Stimulated activated naive B cell treated with anti-CD40 and anti-IgM and Interleukin-4, amounts not matched to agents 10 μg/mL and 1 μg/mL and 100 μg/mL, for 72 hours (primary cell): ENCODE measurements at regions not wholly inside any gene's neighbourhood (a gene's known extent, or its start where the extent isn't known, plus 50 kb on each side); places are given as distances from the start of the nearest gene placed in this dataset.

Source experiments
- ATAC-seq, 2 donors: fragments of 150-1000 bp; cut with Tn5 transposase; replicated peaks; 2 replicates each; pipeline ENCODE4 v1.10.0; 2021; ENCODE audit warnings: moderate library complexity in 1 of 2
- DNase-seq: peaks from one replicate; pipeline ENCODE4 v3.0.0; 2021
- H3K27ac Mint-ChIP-seq: one replicate; pipeline ENCODE4 v1.8.0; 2022; ENCODE audit warnings: mild to moderate bottlenecking, mixed read lengths
- H3K27me3 Mint-ChIP-seq, 2 donors: one replicate each; pipeline ENCODE4 v1.8.0; 2022; ENCODE audit warnings: mixed read lengths in 2 of 2
- H3K36me3 Mint-ChIP-seq, 2 donors: one replicate each; pipeline ENCODE4 v1.8.0; 2022; ENCODE audit warnings: mixed read lengths in 2 of 2, mild to moderate bottlenecking in 1 of 2
- H3K4me1 Mint-ChIP-seq, 2 donors: one replicate each; pipeline ENCODE4 v1.8.0; 2022; ENCODE audit warnings: mixed read lengths in 2 of 2, mild to moderate bottlenecking in 1 of 2
- H3K4me3 Mint-ChIP-seq, 2 donors: one replicate each; pipeline ENCODE4 v1.8.0; 2022; ENCODE audit warnings: mild to moderate bottlenecking in 2 of 2, mixed read lengths in 2 of 2, moderate library complexity in 1 of 2
- H3K9me3 Mint-ChIP-seq, 2 donors: one replicate each; pipeline ENCODE4 v1.8.0; 2022; ENCODE audit warnings: mixed read lengths in 2 of 2, mild to moderate bottlenecking in 1 of 2

- DNase-seq (no peak), ATAC-seq (no peak)
- Mint-ChIP-seq H3K4me1 (no peaks in the 10 kb centered on the region), H3K27ac (no peak overlapping the region), H3K9me3 (no peaks in the 10 kb centered on the region), H3K27me3 (no peaks in the 10 kb centered on the region), H3K36me3 (no peaks in the 10 kb centered on the region), H3K4me3 (no peak overlapping the region)
These were observed 812.7 kb upstream of the MIR17HG start for GRCh38 chr13:90534617-90535370.

- Mint-ChIP-seq H3K4me1 (no peaks in the 10 kb centered on the region), H3K27ac (no peak overlapping the region), H3K9me3 (no peaks in the 10 kb centered on the region), H3K36me3 (no peaks in the 10 kb centered on the region), H3K27me3 (no peaks in the 10 kb centered on the region), H3K4me3 (no peak overlapping the region)
- ATAC-seq: no peak
- DNase-seq: no peak
These were observed 812.1 kb upstream of the MIR17HG start for GRCh38 chr13:90535421-90535820.

GRCh38 chr13:90538063-90538462 is 809.4 kb upstream of the MIR17HG start:
- ATAC-seq (no peak), DNase-seq (no peak)
- no peaks in the 10 kb centered on the region for H3K36me3 Mint-ChIP-seq
- H3K9me3 Mint-ChIP-seq: no peaks in the 10 kb centered on the region
- H3K27me3 Mint-ChIP-seq: no peaks in the 10 kb centered on the region
- no peak overlapping the region for H3K27ac Mint-ChIP-seq
- no peak overlapping the region for H3K4me3 Mint-ChIP-seq
- no peaks in the 10 kb centered on the region for H3K4me1 Mint-ChIP-seq

- Mint-ChIP-seq H3K36me3 (no peaks in the 10 kb centered on the region), H3K4me1 (no peaks in the 10 kb centered on the region), H3K27ac (no peak overlapping the region), H3K9me3 (peaks cover 4 to 7% of the 10 kb centered on the region in 2 donors), H3K27me3 (no peaks in the 10 kb centered on the region), H3K4me3 (no peak overlapping the region)
- DNase-seq (no peak), ATAC-seq (no peak)
These were observed 806.1 kb upstream of the MIR17HG start for GRCh38 chr13:90541346-90541745.

- no peak for ATAC-seq
- no peak overlapping the region for H3K27ac Mint-ChIP-seq
- no peaks in the 10 kb centered on the region for H3K4me1 Mint-ChIP-seq
- no peak overlapping the region for H3K4me3 Mint-ChIP-seq
- H3K27me3 Mint-ChIP-seq: no peaks in the 10 kb centered on the region
- no peak for DNase-seq
- H3K9me3 Mint-ChIP-seq: peaks cover 15 to 19% of the 10 kb centered on the region in 2 donors
- H3K36me3 Mint-ChIP-seq: no peaks in the 10 kb centered on the region
These were observed 804.5 kb upstream of the MIR17HG start for GRCh38 chr13:90542959-90543505.

- Mint-ChIP-seq H3K27ac (no peak overlapping the region), H3K27me3 (no peaks in the 10 kb centered on the region), H3K9me3 (peaks cover 19 to 22% of the 10 kb centered on the region in 2 donors), H3K4me3 (no peak overlapping the region), H3K36me3 (no peaks in the 10 kb centered on the region), H3K4me1 (no peaks in the 10 kb centered on the region)
- DNase-seq (no peak), ATAC-seq (no peak)
These were observed 802.2 kb upstream of the MIR17HG start for GRCh38 chr13:90545070-90545840.

- Mint-ChIP-seq H3K27ac (no peak overlapping the region), H3K36me3 (no peaks in the 10 kb centered on the region), H3K4me1 (no peaks in the 10 kb centered on the region), H3K9me3 (peaks cover 19 to 22% of the 10 kb centered on the region in 2 donors), H3K4me3 (no peak overlapping the region), H3K27me3 (no peaks in the 10 kb centered on the region)
- ATAC-seq (no peak), DNase-seq (no peak)
These were observed 800.2 kb upstream of the MIR17HG start for GRCh38 chr13:90547272-90547790.

- H3K4me3 Mint-ChIP-seq: no peak overlapping the region
- ATAC-seq (no peak), DNase-seq (no peak)
- no peaks in the 10 kb centered on the region for H3K27me3 Mint-ChIP-seq
- H3K36me3 Mint-ChIP-seq: no peaks in the 10 kb centered on the region
- no peaks in the 10 kb centered on the region for H3K4me1 Mint-ChIP-seq
- no peak overlapping the region for H3K27ac Mint-ChIP-seq
- H3K9me3 Mint-ChIP-seq: peaks cover 16 to 17% of the 10 kb centered on the region in 2 donors
These were observed 796.2 kb upstream of the MIR17HG start for GRCh38 chr13:90551253-90551652.

- ATAC-seq (no peak), DNase-seq (no peak)
- H3K27ac Mint-ChIP-seq: no peak overlapping the region
- H3K4me3 Mint-ChIP-seq: no peak overlapping the region
- H3K9me3 Mint-ChIP-seq: peaks cover 6 to 8% of the 10 kb centered on the region in 2 donors
- H3K36me3 Mint-ChIP-seq: no peaks in the 10 kb centered on the region
- no peaks in the 10 kb centered on the region for H3K27me3 Mint-ChIP-seq
- no peaks in the 10 kb centered on the region for H3K4me1 Mint-ChIP-seq
These were observed 794.8 kb upstream of the MIR17HG start for GRCh38 chr13:90552702-90553101.

GRCh38 chr13:90553159-90553558 is 794.3 kb upstream of the MIR17HG start:
- Mint-ChIP-seq H3K36me3 (no peaks in the 10 kb centered on the region), H3K27me3 (no peaks in the 10 kb centered on the region), H3K9me3 (peaks cover 4 to 6% of the 10 kb centered on the region in 2 donors), H3K27ac (no peak overlapping the region), H3K4me3 (no peak overlapping the region), H3K4me1 (no peaks in the 10 kb centered on the region)
- DNase-seq (no peak), ATAC-seq (no peak)

- no peak for DNase-seq
- H3K36me3 Mint-ChIP-seq: no peaks in the 10 kb centered on the region
- no peaks in the 10 kb centered on the region for H3K4me1 Mint-ChIP-seq
- H3K9me3 Mint-ChIP-seq: peaks cover 3 to 4% of the 10 kb centered on the region in 2 donors
- H3K4me3 Mint-ChIP-seq: no peak overlapping the region
- ATAC-seq: no peak
- H3K27me3 Mint-ChIP-seq: no peaks in the 10 kb centered on the region
- no peak overlapping the region for H3K27ac Mint-ChIP-seq
These were observed 789.9 kb upstream of the MIR17HG start for GRCh38 chr13:90557626-90558025.

- peaks cover 7 to 9% of the 10 kb centered on the region in 2 donors for H3K9me3 Mint-ChIP-seq
- no peaks in the 10 kb centered on the region for H3K36me3 Mint-ChIP-seq
- H3K27me3 Mint-ChIP-seq: no peaks in the 10 kb centered on the region
- H3K4me3 Mint-ChIP-seq: no peak overlapping the region
- H3K27ac Mint-ChIP-seq: no peak overlapping the region
- DNase-seq (no peak), ATAC-seq (no peak)
- H3K4me1 Mint-ChIP-seq: no peaks in the 10 kb centered on the region
These were observed 785.0 kb upstream of the MIR17HG start for GRCh38 chr13:90562443-90562842.

GRCh38 chr13:90564096-90564495 is 783.4 kb upstream of the MIR17HG start:
- Mint-ChIP-seq H3K9me3 (peaks cover 4 to 10% of the 10 kb centered on the region in 2 donors), H3K27me3 (no peaks in the 10 kb centered on the region), H3K36me3 (no peaks in the 10 kb centered on the region), H3K4me3 (no peak overlapping the region), H3K27ac (no peak overlapping the region), H3K4me1 (no peaks in the 10 kb centered on the region)
- ATAC-seq (peak in 1 of 2 donors; percentile 27), DNase-seq (no peak)

- H3K9me3 Mint-ChIP-seq: peaks cover 4 to 10% of the 10 kb centered on the region in 2 donors
- ATAC-seq (no peak), DNase-seq (no peak)
- no peak overlapping the region for H3K4me3 Mint-ChIP-seq
- no peak overlapping the region for H3K27ac Mint-ChIP-seq
- no peaks in the 10 kb centered on the region for H3K27me3 Mint-ChIP-seq
- H3K4me1 Mint-ChIP-seq: no peaks in the 10 kb centered on the region
- no peaks in the 10 kb centered on the region for H3K36me3 Mint-ChIP-seq
These were observed 782.9 kb upstream of the MIR17HG start for GRCh38 chr13:90564566-90564965.
